ENCODE measurements at regions not wholly inside any gene's neighbourhood (a gene's known extent, or its start where the extent isn't known, plus 50 kb on each side); places are given as distances from the start of the nearest gene placed in this dataset.
"Not testable (repeated sequence)": the region's sequence is repeated elsewhere in the genome, so short reads cannot be mapped to it uniquely, and the experiment has no call there.

- Mint-ChIP-seq H3K4me1 (peaks cover 30% of the 10 kb centered on the region), H3K9me3 (peaks cover 19% of the 10 kb centered on the region), H3K36me3 (ENCODE audit: low read depth) (peaks cover 19% of the 10 kb centered on the region)
- DNase-seq (ENCODE audit: low spot score); H3K4me1 ChIP-seq (ENCODE audit: insufficient read depth); H4K20me1 ChIP-seq (replicated peaks; ENCODE audit: insufficient read depth); H3K36me3 ChIP-seq (ENCODE audit: insufficient read depth); H3F3A ChIP-seq (replicated peaks; ENCODE audit: low read depth); H2AFZ ChIP-seq; H3K27me3 Mint-ChIP-seq (ENCODE audit: insufficient read depth, low read depth, poor library complexity); H3K4me2 ChIP-seq; H3K9me2 ChIP-seq (ENCODE audit: insufficient read depth); H3K27ac ChIP-seq (ENCODE audit: low read depth); H3K4me3 ChIP-seq; ATAC-seq; H3K79me2 ChIP-seq (replicated peaks; ENCODE audit: insufficient read depth); H3K27ac Mint-ChIP-seq; H3K4me3 Mint-ChIP-seq; H3K27me3 ChIP-seq (ENCODE audit: insufficient read depth): not testable (repeated sequence)
Observed at GRCh38 chr11:3516934-3517567, 124.7 kb downstream of the ART5 start.

- not testable (repeated sequence) for H3K79me2 ChIP-seq (replicated peaks; ENCODE audit: insufficient read depth); H3K4me3 ChIP-seq; ATAC-seq; H3K4me2 ChIP-seq; H3K4me3 Mint-ChIP-seq; H3K27me3 ChIP-seq (ENCODE audit: insufficient read depth); H3K36me3 ChIP-seq (ENCODE audit: insufficient read depth); H3K27ac ChIP-seq (ENCODE audit: low read depth); H4K20me1 ChIP-seq (replicated peaks; ENCODE audit: insufficient read depth); H3K9me2 ChIP-seq (ENCODE audit: insufficient read depth); H2AFZ ChIP-seq; H3K27ac Mint-ChIP-seq; H3K27me3 Mint-ChIP-seq (ENCODE audit: insufficient read depth, low read depth, poor library complexity); H3F3A ChIP-seq (replicated peaks; ENCODE audit: low read depth); DNase-seq (ENCODE audit: low spot score); H3K4me1 ChIP-seq (ENCODE audit: insufficient read depth)
- H3K4me1 Mint-ChIP-seq = peaks cover 36% of the 10 kb centered on the region
- peaks cover 19% of the 10 kb centered on the region for H3K9me3 Mint-ChIP-seq
- peaks cover 19% of the 10 kb centered on the region for H3K36me3 Mint-ChIP-seq (ENCODE audit: low read depth)
Observed at GRCh38 chr11:3516345-3516933, 125.4 kb downstream of the ART5 start.

GRCh38 chr11:3514635-3515424 lies 127.0 kb downstream of the ART5 start:
- not testable (repeated sequence) for H3K79me2 ChIP-seq (replicated peaks; ENCODE audit: insufficient read depth); H4K20me1 ChIP-seq (replicated peaks; ENCODE audit: insufficient read depth); H3K27ac ChIP-seq (ENCODE audit: low read depth); H3K9me2 ChIP-seq (ENCODE audit: insufficient read depth); H3K4me3 Mint-ChIP-seq; H3K9me3 Mint-ChIP-seq; H3K27me3 Mint-ChIP-seq (ENCODE audit: insufficient read depth, low read depth, poor library complexity); H3K27me3 ChIP-seq (ENCODE audit: insufficient read depth); H3K36me3 ChIP-seq (ENCODE audit: insufficient read depth); H3K4me2 ChIP-seq; H3F3A ChIP-seq (replicated peaks; ENCODE audit: low read depth); ATAC-seq; H3K4me1 ChIP-seq (ENCODE audit: insufficient read depth); H3K36me3 Mint-ChIP-seq (ENCODE audit: low read depth); H2AFZ ChIP-seq; H3K4me3 ChIP-seq; DNase-seq (ENCODE audit: low spot score)
- H3K27ac Mint-ChIP-seq = peak overlapping the region; percentile 12
- peaks cover 45% of the 10 kb centered on the region for H3K4me1 Mint-ChIP-seq

GRCh38 chr11:3513311-3513710 lies 128.5 kb downstream of the ART5 start:
- H2AFZ ChIP-seq; H3K36me3 ChIP-seq (ENCODE audit: insufficient read depth); ATAC-seq; H4K20me1 ChIP-seq (replicated peaks; ENCODE audit: insufficient read depth); H3K79me2 ChIP-seq (replicated peaks; ENCODE audit: insufficient read depth); H3K27me3 Mint-ChIP-seq (ENCODE audit: insufficient read depth, low read depth, poor library complexity); H3K27me3 ChIP-seq (ENCODE audit: insufficient read depth); H3K27ac ChIP-seq (ENCODE audit: low read depth); H3K36me3 Mint-ChIP-seq (ENCODE audit: low read depth); H3K4me1 ChIP-seq (ENCODE audit: insufficient read depth); H3K4me3 Mint-ChIP-seq; H3K9me3 Mint-ChIP-seq; H3K9me2 ChIP-seq (ENCODE audit: insufficient read depth); H3F3A ChIP-seq (replicated peaks; ENCODE audit: low read depth); H3K4me2 ChIP-seq; DNase-seq (ENCODE audit: low spot score); H3K4me3 ChIP-seq: not testable (repeated sequence)
- Mint-ChIP-seq H3K27ac (0 out of 2 replicates have a peak overlapping the region, but pooled peaks have one; percentile 17), H3K4me1 (peaks cover 45% of the 10 kb centered on the region)

GRCh38 chr11:3512751-3513150 lies 129.0 kb downstream of the ART5 start:
- not testable (repeated sequence) for H4K20me1 ChIP-seq (replicated peaks; ENCODE audit: insufficient read depth); H3K4me3 ChIP-seq; H3K79me2 ChIP-seq (replicated peaks; ENCODE audit: insufficient read depth); H3K4me1 ChIP-seq (ENCODE audit: insufficient read depth); ATAC-seq; H3K36me3 ChIP-seq (ENCODE audit: insufficient read depth); H3K9me2 ChIP-seq (ENCODE audit: insufficient read depth); H3K4me3 Mint-ChIP-seq; H3K9me3 Mint-ChIP-seq; H3K4me2 ChIP-seq; H3K27ac Mint-ChIP-seq; H3F3A ChIP-seq (replicated peaks; ENCODE audit: low read depth); H3K27ac ChIP-seq (ENCODE audit: low read depth); DNase-seq (ENCODE audit: low spot score); H3K36me3 Mint-ChIP-seq (ENCODE audit: low read depth); H2AFZ ChIP-seq; H3K27me3 Mint-ChIP-seq (ENCODE audit: insufficient read depth, low read depth, poor library complexity); H3K27me3 ChIP-seq (ENCODE audit: insufficient read depth)
- H3K4me1 Mint-ChIP-seq = peaks cover 45% of the 10 kb centered on the region

GRCh38 chr11:3512133-3512703 lies 129.6 kb downstream of the ART5 start:
- not testable (repeated sequence) for H3K9me2 ChIP-seq (ENCODE audit: insufficient read depth); H3K36me3 ChIP-seq (ENCODE audit: insufficient read depth); H3K27me3 ChIP-seq (ENCODE audit: insufficient read depth); H3K79me2 ChIP-seq (replicated peaks; ENCODE audit: insufficient read depth); H3K4me2 ChIP-seq; ATAC-seq; H3K27ac ChIP-seq (ENCODE audit: low read depth); H3K36me3 Mint-ChIP-seq (ENCODE audit: low read depth); H2AFZ ChIP-seq; H3K9me3 Mint-ChIP-seq; H3K4me3 ChIP-seq; H3K27me3 Mint-ChIP-seq (ENCODE audit: insufficient read depth, low read depth, poor library complexity); H3K4me3 Mint-ChIP-seq; H4K20me1 ChIP-seq (replicated peaks; ENCODE audit: insufficient read depth); H3F3A ChIP-seq (replicated peaks; ENCODE audit: low read depth); H3K4me1 ChIP-seq (ENCODE audit: insufficient read depth)
- DNase-seq (ENCODE audit: low spot score) = peak; percentile 18
- Mint-ChIP-seq H3K4me1 (peaks cover 45% of the 10 kb centered on the region), H3K27ac (peak overlapping the region; percentile 34)

Data from GM23338 (cell line).